DMS114 treated with DMSO at 0.1 percent for 48 hours (cell line): ENCODE measurements at regions not wholly inside any gene's neighbourhood (a gene's known extent, or its start where the extent isn't known, plus 50 kb on each side); places are given as distances from the start of the nearest gene placed in this dataset.
"Not testable (repeated sequence)": the region's sequence is repeated elsewhere in the genome, so short reads cannot be mapped to it uniquely, and the experiment has no call there.

ENCODE experiments used
- DNase-seq: peaks from one replicate; lab custom pipeline; 2025; ENCODE audit not compliant: unreplicated experiment; lab: John Stamatoyannopoulos, UW

GRCh38 chr14:50018201-50018932 lies 98.0 kb downstream of the VCPKMT start:
- no peak for DNase-seq

- no peak for DNase-seq
Measured at GRCh38 chr14:50018933-50019210, 97.5 kb downstream of the VCPKMT start.

- DNase-seq: no peak
Measured at GRCh38 chr14:50020184-50020583, 96.2 kb downstream of the VCPKMT start.

- DNase-seq: no peak
Measured at GRCh38 chr14:50020799-50021198, 95.6 kb downstream of the VCPKMT start.

- no peak for DNase-seq
Measured at GRCh38 chr14:50021261-50022031, 94.9 kb downstream of the VCPKMT start.

- no peak for DNase-seq
Measured at GRCh38 chr14:50022661-50023060, 93.7 kb downstream of the VCPKMT start.

GRCh38 chr14:50023671-50024490 lies 92.5 kb downstream of the VCPKMT start:
- no peak for DNase-seq

- no peak for DNase-seq
Measured at GRCh38 chr14:50025073-50025472, 91.3 kb downstream of the VCPKMT start.

GRCh38 chr14:50025776-50026175 lies 90.6 kb downstream of the VCPKMT start:
- no peak for DNase-seq

- DNase-seq: no peak
Measured at GRCh38 chr14:50026396-50026795, 90.0 kb downstream of the VCPKMT start.

- no peak for DNase-seq
Measured at GRCh38 chr14:50027816-50028215, 88.6 kb downstream of the VCPKMT start.

GRCh38 chr14:50028458-50028857 lies 87.9 kb downstream of the VCPKMT start:
- no peak for DNase-seq

- no peak for DNase-seq
Measured at GRCh38 chr14:50030036-50030435, 86.3 kb downstream of the VCPKMT start.

- DNase-seq: not testable (repeated sequence)
Measured at GRCh38 chr14:50030911-50031310, 85.5 kb downstream of the VCPKMT start.

- DNase-seq: no peak
Measured at GRCh38 chr14:50031602-50032313, 84.6 kb downstream of the VCPKMT start.

GRCh38 chr14:50032462-50033167 lies 83.8 kb downstream of the VCPKMT start:
- not testable (repeated sequence) for DNase-seq

GRCh38 chr14:50035214-50035613 lies 81.2 kb downstream of the VCPKMT start:
- DNase-seq: no peak

- no peak for DNase-seq
Measured at GRCh38 chr14:50036211-50036610, 80.2 kb downstream of the VCPKMT start.

- DNase-seq: no peak
Measured at GRCh38 chr14:50036637-50037036, 79.7 kb downstream of the VCPKMT start.

GRCh38 chr14:50037240-50037639 lies 79.1 kb downstream of the VCPKMT start:
- no peak for DNase-seq

GRCh38 chr14:50037852-50038251 lies 78.5 kb downstream of the VCPKMT start:
- DNase-seq: no peak
